ENCODE measurements at regions not wholly inside any gene's neighbourhood (a gene's known extent, or its start where the extent isn't known, plus 50 kb on each side); places are given as distances from the start of the nearest gene placed in this dataset.

GRCh38 chr3:177689077-177689476, 491.8 kb upstream of the TBL1XR1 start:
- intact Hi-C loops (cut with micrococcal nuclease) = no loop called here
- no peaks in the 10 kb centered on the region for H3K36me3 ChIP-seq (ENCODE audit: control insufficient read depth in 2 of 2, extremely low read depth in 1 of 2, insufficient read depth in 2 of 2, low read length in 2 of 2)
- TF ChIP-seq POLR2A (IDR thresholded peaks at IDR 0.05; ENCODE audit: low read depth, low read length) (no peak), CTCF (IDR thresholded peaks at IDR 0.05; ENCODE audit: extremely low read depth in 1 of 2, insufficient read depth in 1 of 2, low read depth in 1 of 2, low read length in 2 of 2) (no peak)
- no peak overlapping the region for H2AFZ ChIP-seq (ENCODE audit: low read depth, low read length)
- dilution Hi-C loops (cut with MboI; ENCODE audit: extremely low pct_ligation_motif_present, low sequenced_read_pairs) = no loop called here
- no peak overlapping the region for H3K4me3 ChIP-seq (replicated peaks in 1 of 3; ENCODE audit: insufficient read depth in 1 of 3, low read depth in 1 of 3, low read length in 3 of 3)
- no peak for DNase-seq (ENCODE audit: low read depth, low spot score)
- H3K79me2 ChIP-seq (ENCODE audit: control insufficient read depth, insufficient read depth, low read length) = no peaks in the 10 kb centered on the region
- H4K20me1 ChIP-seq (replicated peaks; ENCODE audit: control insufficient read depth, extremely low read depth, insufficient read depth, low read length) = no peaks in the 10 kb centered on the region
- POLR2A ChIA-PET = interaction anchor here (0.6 kb wide), 1 partner anchor 404 kb away, joined by 5 read pairs; no protein-coding TSS in a partner anchor
- H3K4me1 ChIP-seq (ENCODE audit: control insufficient read depth, extremely low read depth, insufficient read depth, low read length) = peaks cover 10% of the 10 kb centered on the region
- no TSS peak for BruUV-seq (replicated peaks)
- no peak overlapping the region for H3K27ac ChIP-seq (ENCODE audit: insufficient read depth, low read depth, low read length)
- CTCF ChIA-PET = interaction anchor here (0.8 kb wide), 1 partner anchor 9 kb away, joined by 3 read pairs; no protein-coding TSS in a partner anchor
- H3K27me3 ChIP-seq (ENCODE audit: control insufficient read depth in 2 of 2, insufficient read depth in 2 of 2, low read length in 2 of 2) = no peaks in the 10 kb centered on the region
- H3K9me1 ChIP-seq (replicated peaks; ENCODE audit: control insufficient read depth, extremely low read depth, insufficient read depth, low read length) = no peaks in the 10 kb centered on the region
- no peaks in the 10 kb centered on the region for H3K9me3 ChIP-seq (replicated peaks; ENCODE audit: control insufficient read depth, insufficient read depth, low read length)
- H3K9ac ChIP-seq (replicated peaks; ENCODE audit: extremely low read depth, insufficient read depth, low read length) = no peak overlapping the region
- FAIRE-seq = no peak
- H3K4me2 ChIP-seq (ENCODE audit: insufficient read depth, low read length) = no peak overlapping the region

- Histone ChIP-seq H3K27ac (ENCODE audit: insufficient read depth, low read depth, low read length) (no peak overlapping the region), H3K27me3 (ENCODE audit: control insufficient read depth in 2 of 2, insufficient read depth in 2 of 2, low read length in 2 of 2) (no peaks in the 10 kb centered on the region), H2AFZ (ENCODE audit: low read depth, low read length) (no peak overlapping the region), H3K9me3 (replicated peaks; ENCODE audit: control insufficient read depth, insufficient read depth, low read length) (no peaks in the 10 kb centered on the region), H3K79me2 (ENCODE audit: control insufficient read depth, insufficient read depth, low read length) (no peaks in the 10 kb centered on the region), H3K9ac (replicated peaks; ENCODE audit: extremely low read depth, insufficient read depth, low read length) (no peak overlapping the region), H3K4me3 (replicated peaks in 1 of 3; ENCODE audit: insufficient read depth in 1 of 3, low read depth in 1 of 3, low read length in 3 of 3) (no peak overlapping the region), H3K9me1 (replicated peaks; ENCODE audit: control insufficient read depth, extremely low read depth, insufficient read depth, low read length) (no peaks in the 10 kb centered on the region), H3K4me1 (ENCODE audit: control insufficient read depth, extremely low read depth, insufficient read depth, low read length) (peaks cover 16% of the 10 kb centered on the region), H3K36me3 (ENCODE audit: control insufficient read depth in 2 of 2, extremely low read depth in 1 of 2, insufficient read depth in 2 of 2, low read length in 2 of 2) (no peaks in the 10 kb centered on the region), H3K4me2 (ENCODE audit: insufficient read depth, low read length) (no peak overlapping the region), H4K20me1 (replicated peaks; ENCODE audit: control insufficient read depth, extremely low read depth, insufficient read depth, low read length) (no peaks in the 10 kb centered on the region)
- dilution Hi-C loops (cut with MboI; ENCODE audit: extremely low pct_ligation_motif_present, low sequenced_read_pairs) (no loop called here), intact Hi-C loops (cut with micrococcal nuclease) (loop anchor here (5.0 kb wide), 1 partner anchor 202 kb away; no protein-coding TSS in a partner anchor)
- POLR2A ChIA-PET = no interaction called here
- no peak for FAIRE-seq
- TF ChIP-seq EZH2 (IDR thresholded peaks at IDR 0.05; ENCODE audit: borderline replicate concordance, low read depth, low read length, severe bottlenecking) (no peak), MYC (IDR thresholded peaks at IDR 0.05; ENCODE audit: low read depth, low read length) (no peak), JUN (IDR thresholded peaks at IDR 0.05; ENCODE audit: borderline replicate concordance, insufficient read depth, insufficient read length, low read depth) (no peak), MAX (IDR thresholded peaks at IDR 0.05; ENCODE audit: insufficient read depth, insufficient read length) (no peak), CTCF (IDR thresholded peaks at IDR 0.05; ENCODE audit: extremely low read depth in 1 of 2, insufficient read depth in 1 of 2, low read depth in 1 of 2, low read length in 2 of 2) (no peak), POLR2A (IDR thresholded peaks at IDR 0.05; ENCODE audit: low read depth, low read length) (no peak), POLR2AphosphoS5 (IDR thresholded peaks at IDR 0.05; ENCODE audit: insufficient read depth, low read depth, low read length) (no peak), FOS (IDR thresholded peaks at IDR 0.05; ENCODE audit: borderline replicate concordance, insufficient read depth, low read length) (no peak), GATA2 (IDR thresholded peaks at IDR 0.05; ENCODE audit: insufficient read depth, insufficient read length, low read depth, low read length) (no peak)
- CTCF ChIA-PET = interaction anchor here (0.8 kb wide), 1 partner anchor 10 kb away, joined by 3 read pairs; no protein-coding TSS in a partner anchor
- no TSS peak for BruUV-seq (replicated peaks)
- DNase-seq (ENCODE audit: low read depth, low spot score) = no peak
Observed at GRCh38 chr3:177689869-177690268, 492.6 kb upstream of the TBL1XR1 start.
